OCI-LY3 (cell line): ENCODE measurements at regions not wholly inside any gene's neighbourhood (a gene's known extent, or its start where the extent isn't known, plus 50 kb on each side); places are given as distances from the start of the nearest gene placed in this dataset.

Source experiments
- CTCF ChIP-seq: fragments of 200-600, 300-600 bp; sonication (generic); IDR thresholded peaks from 2 replicates; pipeline ENCODE4 v1.5.1; 2014; ENCODE audit warnings: antibody characterized with exemption, low read length, low read depth
- EZH2phosphoT487 ChIP-seq: fragments of 200-600 bp; shearing (Covaris generic); IDR thresholded peaks from 2 replicates; pipeline ENCODE4 v1.6.1; 2018; ENCODE audit warnings: antibody characterized with exemption, mixed run types, low read depth

- TF ChIP-seq CTCF (no peak), EZH2phosphoT487 (no peak)
Measured at GRCh38 chr4:24337451-24338190, 246.7 kb downstream of the DHX15 start.
